SK-N-MC (cell line): ENCODE measurements at regions not wholly inside any gene's neighbourhood (a gene's known extent, or its start where the extent isn't known, plus 50 kb on each side); places are given as distances from the start of the nearest gene placed in this dataset.

Experiments
- EZH2 ChIP-seq: fragments of 200-600 bp; sonication (generic); IDR thresholded peaks from one replicate; pipeline ENCODE4 v1.6.1; 2017; ENCODE audit warnings: antibody characterized with exemption
- FOXP2 ChIP-seq: optimal IDR thresholded peaks from 2 replicates; pipeline ENCODE3; 2011; ENCODE audit warnings: mild to moderate bottlenecking, moderate library complexity; ENCODE audit not compliant: insufficient read depth; ENCODE audit errors: extremely low read length, control extremely low read depth
- POLR2AphosphoS5 ChIP-seq: IDR thresholded peaks from 2 replicates; pipeline ENCODE4 v1.6.1; 2012; ENCODE audit warnings: mild to moderate bottlenecking, low read depth, low read length, borderline replicate concordance

DNA sequence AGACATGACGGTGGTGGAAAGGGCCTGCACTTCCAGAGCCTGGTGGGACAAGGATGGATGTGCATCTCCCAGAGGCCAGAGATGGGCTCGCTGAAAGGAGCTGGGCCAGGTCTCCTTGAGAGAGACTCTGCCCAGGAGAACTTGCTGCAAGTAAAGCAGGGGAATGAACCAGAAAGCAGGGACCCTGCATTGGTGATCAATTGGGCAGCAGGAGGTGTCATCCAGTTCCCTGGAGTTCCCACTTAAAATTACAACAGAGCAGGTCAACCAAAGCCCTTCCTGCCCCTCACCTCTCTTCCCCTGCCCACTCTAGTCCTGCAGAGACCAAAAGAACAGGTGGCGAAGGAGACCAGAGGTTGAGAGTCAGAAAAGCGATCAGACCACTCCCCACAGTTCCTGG is 69.7 kb upstream of the CAB39 start:
- TF ChIP-seq EZH2 (no peak), POLR2AphosphoS5 (no peak), FOXP2 (no peak)
